Liver (tissue), 8 donors: ENCODE measurements at regions not wholly inside any gene's neighbourhood (a gene's known extent, or its start where the extent isn't known, plus 50 kb on each side); places are given as distances from the start of the nearest gene placed in this dataset.

Experiments used
- DNase-seq: peaks from one replicate; pipeline ENCODE4 v3.0.0-alpha.2; 2017; ENCODE audit warnings: low spot score
- H3K27ac ChIP-seq, 2 donors: one replicate each; pipeline ENCODE4 v1.7.0; 2013; ENCODE audit warnings: inconsistent platforms in 2 of 2, low read length in 2 of 2, control low read depth in 1 of 2, low read depth in 1 of 2, mild to moderate bottlenecking in 1 of 2
- H3K27me3 ChIP-seq, 4 donors: one replicate each; pipeline versions ENCODE4 v1.6.1 to v1.7.0; 2013; ENCODE audit warnings: low read length in 3 of 4, inconsistent platforms in 1 of 4, mild to moderate bottlenecking in 1 of 4, moderate library complexity in 1 of 4; ENCODE audit not compliant: control insufficient read depth in 4 of 4, insufficient read depth in 4 of 4
- H3K36me3 ChIP-seq, 4 donors: one replicate each; pipeline versions ENCODE4 v1.6.1 to v1.7.0; 2013; ENCODE audit warnings: low read length in 3 of 4, mild to moderate bottlenecking in 3 of 4, low read depth in 1 of 4, moderate library complexity in 1 of 4; ENCODE audit not compliant: control insufficient read depth in 4 of 4, insufficient read depth in 3 of 4
- H3K4me1 ChIP-seq, 4 donors: one replicate each; pipeline versions ENCODE4 v1.6.1 to v1.7.0; 2013; ENCODE audit warnings: low read length in 3 of 4, mild to moderate bottlenecking in 3 of 4, moderate library complexity in 1 of 4; ENCODE audit not compliant: control insufficient read depth in 4 of 4, insufficient read depth in 4 of 4
- H3K4me3 ChIP-seq, 3 donors: one replicate each; pipeline versions ENCODE4 v1.6.1 to v1.7.0; 2013; ENCODE audit warnings: low read length in 3 of 3, control low read depth in 1 of 3, low read depth in 1 of 3, mild to moderate bottlenecking in 1 of 3
- H3K9ac ChIP-seq, 2 donors: one replicate each; pipeline ENCODE4 v1.7.0; 2013; ENCODE audit warnings: low read length in 2 of 2, mild to moderate bottlenecking in 2 of 2, moderate library complexity in 2 of 2, control low read depth in 1 of 2, low read depth in 1 of 2
- H3K9me3 ChIP-seq, 4 donors: one replicate each; pipeline versions ENCODE4 v1.6.1 to v1.7.0; 2013; ENCODE audit warnings: low read length in 3 of 4; ENCODE audit not compliant: control insufficient read depth in 4 of 4
- ATF3 ChIP-seq: IDR thresholded peaks from 2 replicates; pipeline ENCODE4 v1.6.1; 2016; ENCODE audit warnings: antibody characterized with exemption
- CTCF ChIP-seq: fragments of 150-350 bp; IDR thresholded peaks from 2 replicates; pipeline ENCODE4 v1.5.1; 2017; ENCODE audit warnings: improper control_type of control experiment, low read depth, low read length; ENCODE audit not compliant: missing input control
- EGR1 ChIP-seq, 2 donors: IDR thresholded peaks; 2 replicates each; pipeline ENCODE4 v1.6.1; 2016 to 2018; ENCODE audit warnings: antibody characterized with exemption in 2 of 2, low read depth in 2 of 2
- FOXA1 ChIP-seq: IDR thresholded peaks from 2 replicates; pipeline ENCODE4 v1.6.1; 2016; ENCODE audit warnings: antibody characterized with exemption
- FOXA2 ChIP-seq: IDR thresholded peaks from 2 replicates; pipeline ENCODE4 v1.6.1; 2016; ENCODE audit warnings: antibody characterized with exemption
- GABPA ChIP-seq, 2 donors: IDR thresholded peaks in 1 of 2; conservative IDR thresholded peaks in 1 of 2; 2 replicates each; pipeline ENCODE4 v1.6.1; 2016; ENCODE audit warnings: antibody characterized with exemption in 2 of 2, mild to moderate bottlenecking in 1 of 2, moderate library complexity in 1 of 2
- HNF4A ChIP-seq, 2 donors: conservative IDR thresholded peaks; 2 replicates each; pipeline ENCODE4 v1.6.1; 2016; ENCODE audit warnings: antibody characterized with exemption in 2 of 2, mild to moderate bottlenecking in 2 of 2
- HNF4G ChIP-seq: IDR thresholded peaks from 2 replicates; pipeline ENCODE4 v1.6.1; 2016; ENCODE audit warnings: antibody characterized with exemption
- JUND ChIP-seq, 2 donors: IDR thresholded peaks; 2 replicates each; pipeline ENCODE4 v1.6.1; 2016; ENCODE audit warnings: antibody characterized with exemption in 2 of 2
- MAX ChIP-seq: IDR thresholded peaks from 2 replicates; pipeline ENCODE4 v1.6.1; 2016; ENCODE audit warnings: antibody characterized with exemption
- NR2F2 ChIP-seq: IDR thresholded peaks from 2 replicates; pipeline ENCODE4 v1.6.1; 2016; ENCODE audit warnings: antibody characterized with exemption
- RAD21 ChIP-seq, 2 donors: IDR thresholded peaks; 2 replicates each; pipeline ENCODE4 v1.6.1; 2016; ENCODE audit warnings: antibody characterized with exemption in 2 of 2, mild to moderate bottlenecking in 2 of 2
- REST ChIP-seq: IDR thresholded peaks from 2 replicates; pipeline ENCODE4 v1.6.1; 2016; ENCODE audit warnings: antibody characterized with exemption, mild to moderate bottlenecking
- RXRA ChIP-seq, 2 donors: IDR thresholded peaks; 2 replicates each; pipeline ENCODE4 v1.6.1; 2017 to 2018; ENCODE audit warnings: antibody characterized with exemption in 2 of 2, mild to moderate bottlenecking in 1 of 2
- SP1 ChIP-seq: IDR thresholded peaks from 2 replicates; pipeline ENCODE4 v1.6.1; 2018; ENCODE audit warnings: antibody characterized with exemption, mild to moderate bottlenecking
- TAF1 ChIP-seq: conservative IDR thresholded peaks from 2 replicates; pipeline ENCODE4 v1.6.1; 2016; ENCODE audit warnings: antibody characterized with exemption, mild to moderate bottlenecking
- YY1 ChIP-seq: IDR thresholded peaks from 2 replicates; pipeline ENCODE4 v1.6.1; 2016; ENCODE audit warnings: antibody characterized with exemption, mild to moderate bottlenecking
- WGBS: extraction: QIAGEN DNeasy Blood & Tissue Kit; methylation state at CpG from one replicate; pipeline ENCODE4 v1.1.7; 2013; 5-methylcytosine and 5-hydroxymethylcytosine counted together
- donor health status: healthy.
- donor health status: healthy.
- donor health status: healthy.
- donor health status: healthy.
- donor health status: healthy.

- no peak for TF ChIP-seq ATF3
- no peak for TF ChIP-seq GABPA (IDR thresholded peaks at IDR 0.05 in 1 of 2, conservative IDR thresholded peaks at IDR 0.05 in 1 of 2)
- no peak for TF ChIP-seq EGR1 (IDR thresholded peaks at IDR 0.05; ENCODE audit: low read depth in 2 of 2)
- no peak for TF ChIP-seq CTCF
- no peak for TF ChIP-seq MAX
- TF ChIP-seq FOXA2: no peak
- TF ChIP-seq RXRA (IDR thresholded peaks at IDR 0.05): no peak
- no peak for TF ChIP-seq NR2F2
- TF ChIP-seq SP1: no peak
- TF ChIP-seq REST: no peak
- TF ChIP-seq RAD21 (IDR thresholded peaks at IDR 0.05): no peak
- TF ChIP-seq TAF1: no peak
- no peak for TF ChIP-seq HNF4G
- no peak for TF ChIP-seq FOXA1
- TF ChIP-seq JUND (IDR thresholded peaks at IDR 0.05): no peak
- TF ChIP-seq HNF4A (conservative IDR thresholded peaks at IDR 0.05): no peak
- Histone ChIP-seq H3K9me3 (no peaks in the 10 kb centered on the region), H3K4me3 (no peak overlapping the region), H3K27ac (no peak overlapping the region), H3K36me3 (no peaks in the 10 kb centered on the region), H3K4me1 (no peaks in the 10 kb centered on the region), H3K27me3 (no peaks in the 10 kb centered on the region), H3K9ac (no peak overlapping the region)
- DNase-seq: no peak
Observed at GRCh38 chr19:20325151-20325550, 158.1 kb downstream of the ZNF486 start.

- 56% methylated on average over 3 of the region's 3 CpGs for WGBS
- TF ChIP-seq REST: no peak
- TF ChIP-seq NR2F2: no peak
- no peak for TF ChIP-seq RAD21 (IDR thresholded peaks at IDR 0.05)
- no peak for TF ChIP-seq CTCF
- TF ChIP-seq ATF3: no peak
- no peak for TF ChIP-seq HNF4A (conservative IDR thresholded peaks at IDR 0.05)
- no peak for TF ChIP-seq FOXA2
- TF ChIP-seq EGR1 (IDR thresholded peaks at IDR 0.05; ENCODE audit: low read depth in 2 of 2): no peak
- TF ChIP-seq YY1: no peak
- no peak for TF ChIP-seq JUND (IDR thresholded peaks at IDR 0.05)
- TF ChIP-seq MAX: no peak
- no peak for TF ChIP-seq GABPA (IDR thresholded peaks at IDR 0.05 in 1 of 2, conservative IDR thresholded peaks at IDR 0.05 in 1 of 2)
- no peak for TF ChIP-seq TAF1
- TF ChIP-seq HNF4G: no peak
- TF ChIP-seq FOXA1: no peak
- no peak for TF ChIP-seq RXRA (IDR thresholded peaks at IDR 0.05)
Observed at GRCh38 chr19:20321139-20321763, 154.2 kb downstream of the ZNF486 start.

More at GRCh38 chr19:20321139-20321763, 154.2 kb downstream of the ZNF486 start:
- H3K27me3 ChIP-seq: no peaks in the 10 kb centered on the region
- H3K9ac ChIP-seq: no peak overlapping the region
- H3K36me3 ChIP-seq: no peaks in the 10 kb centered on the region
- no peak overlapping the region for H3K27ac ChIP-seq
- no peak overlapping the region for H3K4me3 ChIP-seq
- DNase-seq: no peak
- no peaks in the 10 kb centered on the region for H3K9me3 ChIP-seq
- no peaks in the 10 kb centered on the region for H3K4me1 ChIP-seq
